ENCODE measurements at regions not wholly inside any gene's neighbourhood (a gene's known extent, or its start where the extent isn't known, plus 50 kb on each side); places are given as distances from the start of the nearest gene placed in this dataset.

GRCh38 chr5:88452820-88453219, 184.2 kb upstream of the TMEM161B start:
- TF ChIP-seq CTCF (IDR thresholded peaks at IDR 0.05; ENCODE audit: low read depth, low read length): no peak
- DNase-seq (ENCODE audit: low read depth in 2 of 2): peak in 1 of 2 donors; percentile 3
- no peak overlapping the region for H3K4me3 ChIP-seq (replicated peaks in 1 of 2; ENCODE audit: low read depth in 2 of 2, low read length in 2 of 2)

GRCh38 chr5:88450239-88450638, 181.6 kb upstream of the TMEM161B start:
- no peak overlapping the region for H3K4me3 ChIP-seq (replicated peaks in 1 of 2; ENCODE audit: low read depth in 2 of 2, low read length in 2 of 2)
- DNase-seq (ENCODE audit: low read depth in 2 of 2): no peak
- TF ChIP-seq CTCF (IDR thresholded peaks at IDR 0.05; ENCODE audit: low read depth, low read length): no peak

- TF ChIP-seq CTCF (IDR thresholded peaks at IDR 0.05; ENCODE audit: low read depth, low read length): no peak
- no peak for DNase-seq (ENCODE audit: low read depth in 2 of 2)
- H3K4me3 ChIP-seq (replicated peaks in 1 of 2; ENCODE audit: low read depth in 2 of 2, low read length in 2 of 2): no peak overlapping the region
Observed at GRCh38 chr5:88438006-88438405, 169.4 kb upstream of the TMEM161B start.

GRCh38 chr5:88436290-88436689, 167.6 kb upstream of the TMEM161B start:
- DNase-seq (ENCODE audit: low read depth in 2 of 2): no peak
- TF ChIP-seq CTCF (IDR thresholded peaks at IDR 0.05; ENCODE audit: low read depth, low read length): no peak
- H3K4me3 ChIP-seq (replicated peaks in 1 of 2; ENCODE audit: low read depth in 2 of 2, low read length in 2 of 2): no peak overlapping the region

- no peak for DNase-seq (ENCODE audit: low read depth in 2 of 2)
- no peak for TF ChIP-seq CTCF (IDR thresholded peaks at IDR 0.05; ENCODE audit: low read depth, low read length)
- no peak overlapping the region for H3K4me3 ChIP-seq (replicated peaks in 1 of 2; ENCODE audit: low read depth in 2 of 2, low read length in 2 of 2)
Observed at GRCh38 chr5:88428633-88429032, 160.0 kb upstream of the TMEM161B start.

- TF ChIP-seq CTCF (IDR thresholded peaks at IDR 0.05; ENCODE audit: low read depth, low read length): no peak
Observed at GRCh38 chr5:88426441-88426840, 157.8 kb upstream of the TMEM161B start.

GRCh38 chr5:88425124-88425523, 156.5 kb upstream of the TMEM161B start:
- H3K4me3 ChIP-seq (replicated peaks in 1 of 2; ENCODE audit: low read depth in 2 of 2, low read length in 2 of 2): no peak overlapping the region
- no peak for TF ChIP-seq CTCF (IDR thresholded peaks at IDR 0.05; ENCODE audit: low read depth, low read length)
- DNase-seq (ENCODE audit: low read depth in 2 of 2): no peak

More at GRCh38 chr5:88426441-88426840, 157.8 kb upstream of the TMEM161B start:
- no peak for DNase-seq (ENCODE audit: low read depth in 2 of 2)
- no peak overlapping the region for H3K4me3 ChIP-seq (replicated peaks in 1 of 2; ENCODE audit: low read depth in 2 of 2, low read length in 2 of 2)
